ENCODE measurements at regions not wholly inside any gene's neighbourhood (a gene's known extent, or its start where the extent isn't known, plus 50 kb on each side); places are given as distances from the start of the nearest gene placed in this dataset.

- H3K36me3 ChIP-seq (ENCODE audit: control insufficient read depth in 2 of 4, insufficient read depth in 4 of 4, low read length in 3 of 4): no peaks in the 10 kb centered on the region
- H3K9ac ChIP-seq (replicated peaks in 1 of 4; ENCODE audit: extremely low read depth in 1 of 4, low read depth in 3 of 4, low read length in 3 of 4): no peak overlapping the region
- no peak overlapping the region for H3K18ac ChIP-seq (ENCODE audit: extremely low read depth, low read length)
- ChIA-PET CTCF (ENCODE audit: partially characterized antibody) (interaction anchor here (1.0 to 1.5 kb wide), 6 partner anchors 10 to 226 kb away, joined by 3 to 5 read pairs (median 3); no protein-coding TSS in a partner anchor), POLR2A (ENCODE audit: partially characterized antibody) (no interaction called here)
- 58% methylated on average over 5 of the region's 5 CpGs; no CpG with 5 or more reads in 1 of the 2 experiments for WGBS, 2 experiments (ENCODE audit: extremely low coverage in 1 of 2, insufficient coverage in 1 of 2, insufficient read length in 1 of 2, insufficient replicate concordance in 2 of 2, low coverage in 1 of 2, low lambda C conversion rate in 2 of 2, missing lambda C conversion rate in 1 of 2)
- H3K4me2 ChIP-seq (ENCODE audit: insufficient read depth in 1 of 2, low read depth in 2 of 2, low read length in 2 of 2): no peak overlapping the region
- H3K14ac ChIP-seq (ENCODE audit: insufficient read length): no peak overlapping the region
- H2BK5ac ChIP-seq (ENCODE audit: low read depth, low read length): no peak overlapping the region
- TF ChIP-seq RAD21 (IDR thresholded peaks at IDR 0.05 in 1 of 2, conservative IDR thresholded peaks at IDR 0.05 in 1 of 2; ENCODE audit: low read depth in 2 of 2, low read length in 2 of 2): peak in 1 of 2 experiments; percentile 67
- TF ChIP-seq NANOG (IDR thresholded peaks at IDR 0.05; ENCODE audit: insufficient read depth, low read depth, low read length, poor library complexity, severe bottlenecking): no peak
- peak in 2 of 3 experiments; percentile 16 to 46; a peak in 2 of 4 replicates for TF ChIP-seq CTCF (IDR thresholded peaks at IDR 0.05; ENCODE audit: control extremely low read depth in 1 of 3, insufficient read depth in 1 of 3, low read depth in 1 of 3, low read length in 3 of 3)
- no peak for TF ChIP-seq SIRT6 (IDR thresholded peaks at IDR 0.05; ENCODE audit: low read length)
- no peak overlapping the region for H3K23ac ChIP-seq (ENCODE audit: insufficient read length)
- no peak overlapping the region for H2BK20ac ChIP-seq (ENCODE audit: low read length)
- no peak overlapping the region for H4K91ac ChIP-seq (replicated peaks; ENCODE audit: insufficient read length, low read length)
- DNase-seq (ENCODE audit: low read depth in 1 of 2, low spot score in 2 of 2) (no peak), FAIRE-seq (no peak)
- no peak overlapping the region for H2AFZ ChIP-seq (ENCODE audit: low read length)
- H3K9me3 ChIP-seq (ENCODE audit: insufficient read depth in 2 of 2, low read depth in 1 of 2, low read length in 1 of 2): no peaks in the 10 kb centered on the region
- no peak overlapping the region for H3K27ac ChIP-seq (ENCODE audit: low read depth, low read length)
- H4K5ac ChIP-seq (ENCODE audit: insufficient read length, low read depth, low read length): no peak overlapping the region
- H3K79me2 ChIP-seq (ENCODE audit: control insufficient read depth in 1 of 2, insufficient read depth in 2 of 2, low read length in 2 of 2): no peaks in the 10 kb centered on the region
- no peak overlapping the region for H3K56ac ChIP-seq (replicated peaks; ENCODE audit: insufficient read length, low read depth, low read length)
- no peak overlapping the region for H2AK5ac ChIP-seq (ENCODE audit: low read depth, low read length)
- H3K23me2 ChIP-seq (ENCODE audit: low read depth, low read length): no peaks in the 10 kb centered on the region
- H2BK12ac ChIP-seq (ENCODE audit: low read depth, low read length): no peak overlapping the region
- H2BK120ac ChIP-seq (replicated peaks; ENCODE audit: low read depth, low read length): no peak overlapping the region
- H4K8ac ChIP-seq (ENCODE audit: extremely low read depth, insufficient read depth, low read length): no peak overlapping the region
- H4K20me1 ChIP-seq (replicated peaks in 1 of 2; ENCODE audit: control insufficient read depth in 1 of 2, insufficient read depth in 2 of 2, low read length in 2 of 2): no peaks in the 10 kb centered on the region
- H3K4me1 ChIP-seq (replicated peaks in 1 of 4; ENCODE audit: control insufficient read depth in 3 of 4, insufficient read depth in 4 of 4, low read length in 3 of 4): no peaks in the 10 kb centered on the region
- no peak overlapping the region for H2BK15ac ChIP-seq (ENCODE audit: low read length)
- no peaks in the 10 kb centered on the region for H3K27me3 ChIP-seq (replicated peaks in 1 of 4; ENCODE audit: control insufficient read depth in 3 of 4, extremely low read depth in 1 of 4, insufficient read depth in 3 of 4, low read length in 3 of 4)
- no peak overlapping the region for H3K4me3 ChIP-seq (ENCODE audit: extremely low read depth in 1 of 4, insufficient read depth in 2 of 4, low read depth in 3 of 4, low read length in 4 of 4)
- no peaks in the 10 kb centered on the region for H3K79me1 ChIP-seq (ENCODE audit: low read depth, low read length)
- H3K4ac ChIP-seq (replicated peaks; ENCODE audit: insufficient read length, low read depth, low read length): no peak overlapping the region
These were observed 988.6 kb downstream of the SORCS1 start for GRCh38 chr10:106175760-106176377.
